GM18520 (cell line): ENCODE measurements at regions not wholly inside any gene's neighbourhood (a gene's known extent, or its start where the extent isn't known, plus 50 kb on each side); places are given as distances from the start of the nearest gene placed in this dataset.
"Not testable (repeated sequence)": the region's sequence is repeated elsewhere in the genome, so short reads cannot be mapped to it uniquely, and the experiment has no call there.

Experiments
- ATAC-seq: cut with Tn5 transposase; IDR thresholded peaks from one replicate; pipeline ENCODE4 v1.9.1; 2021; ENCODE audit not compliant: unreplicated experiment

GRCh38 chr3:157588386-157589060 is 85.3 kb upstream of the VEPH1 start:
- no peak for ATAC-seq

- ATAC-seq: no peak
Measured at GRCh38 chr3:157586293-157586692, 83.1 kb upstream of the VEPH1 start.

- ATAC-seq: no peak
Measured at GRCh38 chr3:157585386-157585785, 82.2 kb upstream of the VEPH1 start.

DNA sequence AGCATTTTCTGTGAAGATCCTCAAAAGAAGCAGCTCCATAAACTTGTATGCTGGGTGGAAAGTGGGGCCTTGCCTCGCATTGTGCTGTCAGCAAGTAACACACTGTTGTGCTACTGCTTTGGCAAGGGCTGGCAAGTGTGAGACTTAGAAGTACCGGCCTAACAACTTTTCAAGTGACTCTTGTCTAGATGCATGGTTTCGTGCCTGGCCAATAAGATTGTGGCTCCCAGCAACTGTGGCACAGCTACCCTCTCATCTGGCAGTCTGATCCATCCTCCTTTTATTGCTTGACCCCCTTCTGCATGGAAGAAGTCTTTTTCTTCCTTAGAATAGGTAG is 79.4 kb upstream of the VEPH1 start:
- ATAC-seq: no peak

DNA sequence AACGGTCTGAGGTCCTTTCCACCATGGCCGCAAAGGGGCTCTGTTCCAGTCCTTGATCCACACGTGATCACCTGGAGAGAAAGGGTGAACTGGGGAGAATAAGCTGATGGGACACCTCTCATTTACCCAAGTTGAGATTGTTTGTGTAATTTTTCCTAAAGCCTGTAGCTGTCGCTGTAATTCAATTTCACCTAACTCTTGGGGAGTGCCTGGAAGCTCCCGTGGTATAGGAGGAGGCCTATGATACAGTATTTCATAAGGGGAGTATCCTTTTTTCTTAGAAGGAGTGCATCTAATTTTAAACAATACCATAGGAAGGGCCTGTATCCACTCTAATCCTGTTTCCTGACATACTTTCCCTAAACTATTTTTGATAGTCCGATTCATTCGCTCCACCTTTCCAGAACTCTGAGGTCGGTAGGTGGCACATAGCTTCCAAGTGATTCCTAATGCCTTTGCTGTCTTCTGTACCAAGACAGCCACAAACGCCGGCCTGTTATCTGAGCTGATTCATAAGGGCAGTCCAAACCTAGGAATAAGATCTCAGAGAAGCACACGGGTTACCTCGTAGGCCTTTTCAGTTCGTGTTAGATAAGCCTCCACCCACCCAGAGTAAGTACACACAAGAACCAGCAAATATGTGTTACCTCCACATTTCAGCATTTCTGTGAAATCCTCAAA is 78.9 kb upstream of the VEPH1 start:
- ATAC-seq: not testable (repeated sequence)

DNA sequence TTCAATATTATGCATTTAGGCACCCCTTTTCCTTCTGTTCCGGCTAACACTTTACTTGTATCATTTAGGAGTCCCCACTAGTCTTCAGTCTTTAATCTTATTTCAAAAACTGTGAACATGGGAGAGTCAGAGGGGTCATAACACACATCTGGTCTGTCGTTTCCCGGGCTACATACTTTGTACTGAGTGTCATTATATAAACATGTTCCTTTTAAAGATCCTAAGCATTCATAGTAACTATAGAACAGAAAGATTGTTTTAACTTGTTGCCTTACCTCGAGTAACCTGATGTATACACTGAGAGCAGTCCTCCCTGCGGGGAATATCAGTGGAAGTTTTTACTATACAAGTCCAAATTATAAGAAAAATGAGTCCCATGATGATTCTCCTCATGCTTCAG is 78.2 kb upstream of the VEPH1 start:
- no peak for ATAC-seq

DNA sequence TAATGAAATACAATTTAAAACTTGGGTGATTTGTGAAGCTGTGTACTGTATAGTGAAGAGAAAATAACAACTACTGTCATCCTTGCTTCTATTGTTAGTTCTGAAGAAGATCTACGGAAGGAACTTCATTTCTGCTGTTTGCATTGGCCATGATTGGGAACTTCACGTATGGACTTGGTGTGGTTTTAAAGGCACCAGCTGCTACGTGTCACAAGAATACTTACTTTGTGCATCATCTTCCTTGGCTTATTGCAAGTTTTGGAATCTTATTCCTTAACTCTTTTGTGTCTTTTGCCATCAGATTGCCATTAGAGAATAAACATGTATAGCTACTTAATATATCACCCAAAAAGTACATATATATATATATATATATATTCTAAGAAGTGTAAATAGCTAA is 75.0 kb upstream of the VEPH1 start:
- no peak for ATAC-seq

DNA sequence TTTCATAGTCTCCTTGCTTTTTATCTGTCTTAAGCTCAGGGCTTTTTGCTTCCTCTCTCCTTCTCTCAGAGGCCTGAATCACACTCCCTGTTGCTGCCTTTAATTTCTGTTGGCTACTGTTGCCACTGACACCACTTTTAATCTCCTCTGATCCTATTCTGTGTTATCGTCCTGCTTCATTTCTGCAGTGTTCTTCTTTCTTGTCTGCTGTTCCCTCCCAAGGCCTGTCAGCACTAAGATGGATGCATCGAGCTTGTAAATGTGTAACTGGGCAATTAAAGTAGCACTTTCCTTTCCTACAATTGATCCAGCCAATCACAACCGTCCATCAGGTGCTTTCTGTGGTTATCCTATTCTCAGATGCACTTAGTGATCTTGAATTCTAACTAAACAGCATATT is 71.3 kb upstream of the VEPH1 start:
- ATAC-seq: no peak

DNA sequence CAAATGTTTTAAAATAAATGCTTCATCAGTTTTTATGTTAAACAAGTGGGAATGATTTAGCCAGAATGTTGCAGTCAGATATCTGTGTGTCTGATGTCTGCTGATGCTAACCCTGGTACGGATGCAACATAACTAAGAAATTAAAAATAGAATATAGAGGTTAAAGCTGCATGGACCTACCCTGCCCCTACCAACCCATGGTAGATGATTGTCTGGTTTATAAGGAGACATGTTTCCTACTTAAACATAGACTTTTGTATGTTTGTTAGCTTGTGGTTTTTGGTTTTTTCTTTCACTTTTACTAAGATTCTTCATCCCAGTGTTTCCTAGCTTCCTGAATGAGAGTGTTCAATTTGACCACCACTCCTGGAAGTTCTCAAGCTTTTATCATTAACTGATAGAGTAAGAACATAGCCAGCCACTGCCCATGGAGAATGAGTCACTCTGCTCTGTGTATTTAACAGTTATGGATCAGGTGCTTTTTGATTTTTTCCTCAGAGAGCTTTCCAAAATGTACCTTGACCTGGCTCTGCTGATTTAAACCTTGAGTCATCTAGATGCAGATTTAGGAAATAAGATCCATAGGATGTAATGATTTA is 70.7 kb upstream of the VEPH1 start:
- no peak for ATAC-seq

DNA sequence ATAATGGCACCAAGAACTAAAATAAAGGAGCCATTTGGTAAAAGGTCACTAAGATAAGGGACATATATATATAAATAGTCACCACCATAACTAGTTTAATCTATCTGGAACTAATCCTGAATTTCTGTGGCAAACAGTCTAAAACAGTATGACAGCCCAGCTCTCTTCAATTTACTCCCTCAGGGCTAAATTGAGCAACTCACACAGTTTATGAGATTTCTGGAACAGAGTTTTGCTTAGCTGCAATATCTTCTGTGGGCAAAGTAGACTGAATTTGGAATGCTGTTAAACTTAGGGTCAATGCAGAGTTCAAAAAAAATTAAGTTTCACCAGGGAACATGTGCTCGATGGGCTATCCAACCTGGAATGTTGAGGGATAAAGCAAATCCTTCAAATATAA is 70.1 kb upstream of the VEPH1 start:
- no peak for ATAC-seq

DNA sequence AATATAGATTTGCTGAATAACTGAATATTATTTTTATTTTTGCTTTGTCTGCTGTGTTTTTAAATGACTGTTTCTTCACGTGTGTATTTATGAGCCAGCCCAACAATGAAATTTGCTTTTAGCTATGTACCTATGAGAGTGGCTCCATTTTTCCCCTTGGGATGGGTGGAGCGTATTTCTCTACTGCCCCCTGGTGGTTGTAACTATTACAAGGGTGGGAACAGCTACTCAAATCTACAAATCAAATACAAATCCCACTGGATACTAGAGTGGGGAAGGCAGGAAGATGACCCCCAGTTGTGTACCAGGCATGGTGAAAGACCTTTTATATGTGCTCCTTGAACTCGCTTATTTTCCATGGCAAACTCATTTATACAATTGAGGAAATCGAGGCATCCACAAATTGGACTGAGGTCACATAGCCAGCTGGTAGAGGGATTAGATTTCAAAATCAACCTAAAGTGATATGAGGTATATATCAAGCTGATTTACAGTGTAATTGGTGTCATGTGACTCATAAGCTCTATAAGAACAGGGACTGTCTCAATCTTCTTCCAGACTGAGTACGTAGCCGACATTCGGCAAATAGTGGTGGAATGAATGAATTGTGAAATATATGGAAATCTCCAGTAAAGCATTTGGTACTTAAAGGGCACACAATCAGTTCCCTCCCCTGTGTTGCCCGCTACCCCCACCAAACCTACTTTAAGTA is 69.5 kb upstream of the VEPH1 start:
- no peak for ATAC-seq

DNA sequence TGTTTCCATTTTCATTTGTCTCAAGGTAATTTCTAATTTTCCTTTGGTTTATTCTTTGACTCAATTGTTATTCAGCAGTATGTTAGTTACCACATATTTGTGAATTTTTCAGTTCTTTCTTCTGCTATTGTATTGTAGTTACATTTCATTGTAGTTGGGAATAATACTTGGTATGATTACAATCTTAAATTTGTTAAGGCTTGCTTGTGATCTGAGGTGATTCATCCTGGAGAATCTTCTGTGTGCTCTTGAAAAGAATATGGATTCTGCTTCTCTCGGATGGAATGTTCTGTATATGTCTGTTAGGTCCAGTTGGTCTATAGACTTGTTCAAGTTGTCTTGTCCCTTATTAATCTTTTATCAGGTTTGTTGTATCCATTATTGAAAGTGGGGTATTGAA is 63.4 kb upstream of the VEPH1 start:
- no peak for ATAC-seq

DNA sequence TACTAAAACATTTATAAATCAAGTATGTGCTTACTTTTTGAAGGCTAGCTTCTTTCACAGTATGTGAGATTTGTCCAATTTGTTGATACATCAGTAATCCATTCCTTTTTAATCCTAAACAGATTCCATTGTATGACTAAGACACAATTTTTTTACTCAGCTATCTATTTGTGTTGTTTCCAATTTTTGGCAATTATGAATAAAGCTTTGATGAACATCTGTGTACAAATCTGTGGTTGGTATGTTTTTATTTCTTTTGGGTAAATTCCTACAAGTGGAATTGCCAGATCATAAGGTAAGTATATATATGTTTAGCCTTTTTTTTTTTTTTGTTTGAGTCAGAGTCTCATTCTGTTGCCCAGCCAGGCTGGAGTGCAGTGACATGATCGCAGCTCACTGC is 56.2 kb upstream of the VEPH1 start:
- ATAC-seq: no peak
